Panc1 (cell line): ENCODE measurements at regions not wholly inside any gene's neighbourhood (a gene's known extent, or its start where the extent isn't known, plus 50 kb on each side); places are given as distances from the start of the nearest gene placed in this dataset.

ENCODE experiments used
- ATAC-seq: fragments of 200-7000 bp; cut with Tn5 transposase; 2 replicates; pipeline ENCODE4 v1.9.1; 2020; ENCODE audit warnings: mild to moderate bottlenecking, moderate library complexity
- BruUV-seq: library from RNA; stranded (reverse); fragments of 400-500 nt; replicated peaks from 2 replicates; lab custom pipeline; 2021; lab: Mats Ljungman, UMichigan
- CTCF ChIA-PET: fragments of 300-600 bp; sonication (Branson Sonifier 250); formaldehyde crosslinking; loops from one replicate; lab custom pipeline; 2022; ENCODE audit warnings: antibody characterized with exemption; lab: Charles Lee
- POLR2A ChIA-PET: fragments of 300-600 bp; sonication (Branson Sonifier 250); formaldehyde crosslinking; loops from one replicate; lab custom pipeline; 2022; ENCODE audit warnings: antibody characterized with exemption; lab: Charles Lee
- DNase-seq: peaks from one replicate; pipeline ENCODE4 v3.0.0-alpha.2; 2010; ENCODE audit warnings: low read depth, low spot score
- H3K27ac ChIP-seq: 2 replicates; pipeline ENCODE4 v1.5.1; 2011; ENCODE audit warnings: mild to moderate bottlenecking, low read length, inconsistent platforms
- H3K27me3 ChIP-seq: fragments of 200-500 bp; sonication (Bioruptor generic); 2 replicates; pipeline ENCODE4 v1.6.0; 2014; ENCODE audit warnings: low read length, inconsistent platforms; ENCODE audit not compliant: control insufficient read depth, insufficient read depth
- H3K36me3 ChIP-seq: fragments of 200-500 bp; sonication (Bioruptor generic); 2 replicates; pipeline ENCODE4 v1.5.1; 2014; ENCODE audit warnings: inconsistent platforms, mild to moderate bottlenecking, low read length, moderate library complexity; ENCODE audit not compliant: control insufficient read depth, insufficient read depth
- H3K4me1 ChIP-seq: 2 replicates; pipeline ENCODE4 v1.5.1; 2011; ENCODE audit warnings: inconsistent platforms, mild to moderate bottlenecking, low read length, moderate library complexity; ENCODE audit not compliant: control insufficient read depth, insufficient read depth
- H3K4me3 ChIP-seq, 2 experiments: 2 replicates each; pipeline ENCODE4 v1.5.1; 2011 to 2012; ENCODE audit warnings: low read depth in 2 of 2, low read length in 2 of 2, mild to moderate bottlenecking in 2 of 2, inconsistent platforms in 1 of 2, moderate library complexity in 1 of 2
- H3K9me3 ChIP-seq: fragments of 200-500 bp; sonication (Bioruptor generic); 2 replicates; pipeline ENCODE4 v1.5.1; 2014; ENCODE audit warnings: low read depth, mild to moderate bottlenecking, inconsistent platforms, low read length, moderate library complexity; ENCODE audit not compliant: control insufficient read depth, insufficient read depth
- POLR2AphosphoS5 ChIP-seq: IDR thresholded peaks from 2 replicates; pipeline ENCODE4 v1.6.1; 2012; ENCODE audit warnings: mild to moderate bottlenecking, low read depth, low read length, moderate library complexity
- REST ChIP-seq, 2 experiments: IDR thresholded peaks; 2 replicates each; pipeline ENCODE4 v1.6.1; 2011 to 2012; ENCODE audit warnings: low read depth in 2 of 2, control low read depth in 1 of 2, low read length in 1 of 2, mild to moderate bottlenecking in 1 of 2, moderate library complexity in 1 of 2; ENCODE audit not compliant: insufficient read depth in 1 of 2
- SIN3A ChIP-seq: IDR thresholded peaks from 2 replicates; pipeline ENCODE4 v1.6.1; 2012; ENCODE audit warnings: low read depth, mild to moderate bottlenecking, low read length, moderate library complexity, borderline replicate concordance; ENCODE audit not compliant: insufficient read depth
- TCF7L2 ChIP-seq: IDR thresholded peaks from 2 replicates; pipeline ENCODE4 v1.6.1; 2011; ENCODE audit warnings: mild to moderate bottlenecking, low read depth, low read length, inconsistent platforms
- in situ Hi-C: cut with HindIII; loops from 2 replicates; pipeline ENCODE4 v1.10.0; 2016; ENCODE audit warnings: low sequenced_read_pairs, low pct_unique_long_range_greater_than_20kb
- intact Hi-C: fragments of 100-400 bp; cut with micrococcal nuclease; formaldehyde crosslinking; loops from one replicate; pipeline ENCODE4 v1.10.0; 2022; ENCODE audit not compliant: unreplicated experiment
- TF ChIP-seq, protein P1 (sequence below): fragments of 450-650 bp; IDR thresholded peaks from 2 replicates; pipeline ENCODE4 v1.5.1; 2017; ENCODE audit warnings: mild to moderate bottlenecking

- Histone ChIP-seq H3K9me3 (no peaks in the 10 kb centered on the region), H3K36me3 (no peaks in the 10 kb centered on the region), H3K27ac (peak overlapping the region; percentile 31; the same call in 1 of the 2 replicates), H3K4me3 (no peak overlapping the region), H3K27me3 (no peaks in the 10 kb centered on the region), H3K4me1 (no peaks in the 10 kb centered on the region)
- no TSS peak for BruUV-seq
- ChIA-PET CTCF (no interaction called here), POLR2A (interaction anchor here (0.6 kb wide), 1 partner anchor 13 kb away, joined by 3 read pairs; no protein-coding TSS in a partner anchor)
- DNase-seq (no peak), ATAC-seq (no peak)
- in situ Hi-C loops (no loop called here), intact Hi-C loops (no loop called here)
- TF ChIP-seq SIN3A: no peak
- TF ChIP-seq, protein P1, sequence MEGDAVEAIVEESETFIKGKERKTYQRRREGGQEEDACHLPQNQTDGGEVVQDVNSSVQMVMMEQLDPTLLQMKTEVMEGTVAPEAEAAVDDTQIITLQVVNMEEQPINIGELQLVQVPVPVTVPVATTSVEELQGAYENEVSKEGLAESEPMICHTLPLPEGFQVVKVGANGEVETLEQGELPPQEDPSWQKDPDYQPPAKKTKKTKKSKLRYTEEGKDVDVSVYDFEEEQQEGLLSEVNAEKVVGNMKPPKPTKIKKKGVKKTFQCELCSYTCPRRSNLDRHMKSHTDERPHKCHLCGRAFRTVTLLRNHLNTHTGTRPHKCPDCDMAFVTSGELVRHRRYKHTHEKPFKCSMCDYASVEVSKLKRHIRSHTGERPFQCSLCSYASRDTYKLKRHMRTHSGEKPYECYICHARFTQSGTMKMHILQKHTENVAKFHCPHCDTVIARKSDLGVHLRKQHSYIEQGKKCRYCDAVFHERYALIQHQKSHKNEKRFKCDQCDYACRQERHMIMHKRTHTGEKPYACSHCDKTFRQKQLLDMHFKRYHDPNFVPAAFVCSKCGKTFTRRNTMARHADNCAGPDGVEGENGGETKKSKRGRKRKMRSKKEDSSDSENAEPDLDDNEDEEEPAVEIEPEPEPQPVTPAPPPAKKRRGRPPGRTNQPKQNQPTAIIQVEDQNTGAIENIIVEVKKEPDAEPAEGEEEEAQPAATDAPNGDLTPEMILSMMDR: no peak
- TF ChIP-seq REST (IDR thresholded peaks at IDR 0.05; ENCODE audit: insufficient read depth in 1 of 2, low read depth in 2 of 2, low read length in 1 of 2): no peak
- TF ChIP-seq POLR2AphosphoS5: no peak
- TF ChIP-seq TCF7L2: no peak
These were observed 351.4 kb downstream of the ETS1 start for GRCh38 chr11:128235958-128236357.

- TF ChIP-seq, protein P1: no peak
- TF ChIP-seq SIN3A: no peak
- TF ChIP-seq TCF7L2: no peak
- TF ChIP-seq POLR2AphosphoS5: no peak
- no peak for TF ChIP-seq REST (IDR thresholded peaks at IDR 0.05; ENCODE audit: insufficient read depth in 1 of 2, low read depth in 2 of 2, low read length in 1 of 2)
- Histone ChIP-seq H3K9me3 (no peaks in the 10 kb centered on the region), H3K27ac (no peak overlapping the region), H3K4me3 (no peak overlapping the region), H3K36me3 (no peaks in the 10 kb centered on the region), H3K4me1 (no peaks in the 10 kb centered on the region), H3K27me3 (no peaks in the 10 kb centered on the region)
- POLR2A ChIA-PET: no interaction called here
- in situ Hi-C loops (no loop called here), intact Hi-C loops (no loop called here)
- CTCF ChIA-PET: no interaction called here
- DNase-seq (no peak), ATAC-seq (no peak)
- no TSS peak for BruUV-seq
These were observed 351.9 kb downstream of the ETS1 start for GRCh38 chr11:128235426-128235825.
